ENCODE measurements at regions not wholly inside any gene's neighbourhood (a gene's known extent, or its start where the extent isn't known, plus 50 kb on each side); places are given as distances from the start of the nearest gene placed in this dataset.

GRCh38 chr15:66909381-66909890 lies 156.0 kb upstream of the SMAD3 start:
- TF ChIP-seq CTCF (IDR thresholded peaks at IDR 0.05; ENCODE audit: low read length) (no peak), EZH2 (IDR thresholded peaks at IDR 0.05; ENCODE audit: borderline replicate concordance, low read length) (no peak)
